ENCODE measurements at regions not wholly inside any gene's neighbourhood (a gene's known extent, or its start where the extent isn't known, plus 50 kb on each side); places are given as distances from the start of the nearest gene placed in this dataset.
"Not testable (repeated sequence)": the region's sequence is repeated elsewhere in the genome, so short reads cannot be mapped to it uniquely, and the experiment has no call there.

GRCh38 chr4:26048378-26048882 is 134.4 kb downstream of the SMIM20 start:
- DNase-seq, result no peak

GRCh38 chr4:26048950-26049349 is 134.9 kb downstream of the SMIM20 start:
- no peak for DNase-seq

- no peak for DNase-seq
Observed at GRCh38 chr4:26049447-26049846, 135.4 kb downstream of the SMIM20 start.

DNA sequence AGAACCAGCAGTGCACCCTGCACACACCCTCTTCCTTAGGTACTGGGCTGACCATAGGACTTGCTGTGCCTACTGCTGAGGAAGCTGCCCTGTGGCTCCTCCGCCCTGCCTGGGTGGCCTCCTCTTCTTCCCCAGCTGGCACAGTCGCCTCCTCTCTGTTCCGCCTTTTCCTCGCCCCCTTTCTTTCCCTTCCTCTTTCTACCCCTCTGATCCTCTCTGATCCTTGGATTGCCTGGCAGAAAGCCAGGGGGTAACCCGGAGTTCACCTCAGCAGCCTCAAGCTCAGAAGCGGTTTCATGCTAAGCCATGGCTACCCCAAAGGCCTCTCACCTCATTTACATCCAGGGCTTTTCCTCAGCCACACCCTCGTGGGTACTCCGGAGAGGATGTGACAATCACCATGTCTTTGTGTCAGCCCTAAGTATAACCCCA is 136.2 kb downstream of the SMIM20 start:
- no peak for DNase-seq

DNA sequence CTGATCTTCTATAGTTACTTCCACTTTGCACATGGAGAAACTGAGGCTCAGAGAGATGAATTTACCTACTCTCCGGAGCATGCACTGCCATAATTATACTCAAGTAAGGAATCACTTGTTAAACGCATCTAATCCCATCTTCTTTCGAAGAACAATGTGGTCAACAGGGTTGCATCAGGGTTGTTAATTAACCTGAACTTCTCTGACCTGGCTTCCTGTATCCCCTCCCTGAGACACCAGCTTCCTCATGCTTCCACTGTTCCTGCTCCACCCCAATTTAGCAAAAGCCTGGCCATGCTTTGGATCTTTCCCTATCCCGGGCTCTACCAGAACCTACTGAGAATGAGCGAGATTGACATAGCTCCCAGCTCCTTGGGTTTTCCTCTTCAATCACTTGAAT is 136.7 kb downstream of the SMIM20 start:
- no peak for DNase-seq

GRCh38 chr4:26051240-26051639 is 137.2 kb downstream of the SMIM20 start:
- no peak for DNase-seq

- no peak for DNase-seq
Observed at GRCh38 chr4:26052663-26053541, 138.9 kb downstream of the SMIM20 start.

GRCh38 chr4:26053761-26054160 is 139.7 kb downstream of the SMIM20 start:
- DNase-seq, result no peak

- no peak for DNase-seq
Observed at GRCh38 chr4:26055855-26056254, 141.8 kb downstream of the SMIM20 start.

GRCh38 chr4:26056406-26056805 is 142.4 kb downstream of the SMIM20 start:
- DNase-seq, result no peak

DNA sequence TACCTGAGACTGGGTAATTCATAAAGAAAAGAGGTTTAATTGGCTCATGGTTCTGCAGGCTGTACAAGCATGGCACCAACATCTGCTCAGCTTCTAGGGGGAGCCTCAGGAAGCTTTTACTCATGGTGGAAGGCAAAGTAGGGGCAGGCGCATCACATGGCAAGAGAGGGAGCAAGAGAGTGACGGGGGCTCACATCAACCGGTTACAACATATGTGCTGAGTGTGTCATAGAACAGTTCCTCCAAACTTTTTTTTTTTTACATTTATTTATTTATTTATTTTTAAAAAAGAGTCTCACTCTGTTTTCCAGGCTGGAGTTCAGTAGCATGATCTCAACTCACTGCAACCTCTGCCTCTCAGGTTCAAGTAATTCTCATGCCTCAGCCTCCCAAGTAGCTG is 143.8 kb downstream of the SMIM20 start:
- DNase-seq, result not testable (repeated sequence)

DNA sequence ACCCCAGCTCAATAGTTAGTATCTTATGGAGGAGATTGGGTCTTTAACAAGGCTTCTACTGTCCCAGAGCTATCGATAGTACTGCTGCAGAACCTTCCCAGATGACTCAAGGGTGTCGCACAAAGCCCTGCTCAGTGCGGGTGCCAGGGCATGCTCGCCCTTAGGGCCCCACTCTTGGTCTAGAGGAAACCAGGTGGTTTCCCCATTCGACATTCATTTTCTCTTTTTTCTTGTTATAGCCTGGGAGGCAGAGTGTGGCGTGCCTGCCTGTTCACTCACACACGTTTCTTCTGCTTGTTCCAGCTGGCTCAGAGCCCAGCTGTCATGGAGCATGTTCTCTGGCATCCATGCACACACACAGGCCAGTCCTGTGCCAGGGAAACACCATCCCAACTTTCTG is 144.5 kb downstream of the SMIM20 start:
- DNase-seq, result no peak

DNA sequence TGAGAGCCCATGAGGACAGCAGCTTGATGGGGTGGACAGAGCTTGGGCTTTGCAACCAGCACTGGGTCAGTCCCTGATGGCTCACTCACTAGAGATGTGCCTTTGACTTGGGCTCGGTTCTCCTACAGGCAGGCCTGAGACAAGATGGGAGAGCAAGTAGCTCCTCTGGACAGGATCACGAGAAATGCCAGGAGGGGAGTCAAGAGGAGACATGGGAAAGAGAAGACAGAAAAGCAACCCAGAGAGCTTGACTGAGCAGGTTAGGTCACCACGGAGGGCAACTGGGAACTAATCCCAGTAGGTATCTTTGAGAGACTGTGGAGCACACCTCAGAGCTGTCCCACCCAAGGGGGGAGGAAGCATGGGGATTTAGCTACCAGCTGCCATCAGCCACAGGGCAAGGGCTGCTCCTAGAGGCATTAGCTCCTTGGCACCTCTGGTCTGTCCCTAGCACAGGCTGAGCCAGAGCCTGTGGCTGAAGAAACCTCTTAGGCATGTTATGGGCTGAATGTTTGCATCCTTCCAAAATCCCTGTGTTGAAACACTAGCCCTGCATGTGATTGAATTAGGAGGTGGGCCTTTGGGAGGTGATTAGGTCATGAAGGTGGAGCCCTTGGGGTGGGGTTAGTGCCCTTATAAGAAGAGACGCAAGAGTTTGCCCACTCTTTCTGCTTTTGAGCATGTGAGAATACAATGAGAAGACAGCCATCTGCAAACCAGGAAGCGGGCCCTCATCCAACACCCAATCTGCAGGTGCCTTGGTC is 145.6 kb downstream of the SMIM20 start:
- no peak for DNase-seq

- DNase-seq, result no peak
Observed at GRCh38 chr4:26060286-26060685, 146.3 kb downstream of the SMIM20 start.

- DNase-seq, result no peak
Observed at GRCh38 chr4:26061248-26061986, 147.4 kb downstream of the SMIM20 start.

GRCh38 chr4:26062215-26062614 is 148.2 kb downstream of the SMIM20 start:
- DNase-seq, result no peak

GRCh38 chr4:26064009-26064408 is 150.0 kb downstream of the SMIM20 start:
- DNase-seq, result not testable (repeated sequence)

- no peak for DNase-seq
Observed at GRCh38 chr4:26065833-26066232, 151.8 kb downstream of the SMIM20 start.

DNA sequence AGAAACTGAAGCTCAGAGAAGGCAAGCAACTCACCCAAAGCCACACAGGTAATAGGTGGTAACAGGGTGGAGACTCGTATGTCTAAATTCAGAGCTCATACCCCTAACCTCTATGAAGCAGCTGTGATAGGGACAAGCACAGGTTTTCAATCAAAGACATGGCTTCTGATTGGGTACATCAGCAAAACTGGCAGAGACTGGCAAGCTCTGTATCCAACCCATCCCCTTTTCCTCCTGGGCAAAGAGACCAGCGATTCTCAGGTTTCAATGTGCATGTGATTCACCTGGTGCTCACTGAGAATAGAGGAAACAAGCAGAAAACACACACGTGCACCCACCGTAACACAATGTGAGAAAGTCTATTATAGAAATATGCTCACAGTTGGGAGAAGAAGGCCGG is 153.0 kb downstream of the SMIM20 start:
- no peak for DNase-seq

DNA sequence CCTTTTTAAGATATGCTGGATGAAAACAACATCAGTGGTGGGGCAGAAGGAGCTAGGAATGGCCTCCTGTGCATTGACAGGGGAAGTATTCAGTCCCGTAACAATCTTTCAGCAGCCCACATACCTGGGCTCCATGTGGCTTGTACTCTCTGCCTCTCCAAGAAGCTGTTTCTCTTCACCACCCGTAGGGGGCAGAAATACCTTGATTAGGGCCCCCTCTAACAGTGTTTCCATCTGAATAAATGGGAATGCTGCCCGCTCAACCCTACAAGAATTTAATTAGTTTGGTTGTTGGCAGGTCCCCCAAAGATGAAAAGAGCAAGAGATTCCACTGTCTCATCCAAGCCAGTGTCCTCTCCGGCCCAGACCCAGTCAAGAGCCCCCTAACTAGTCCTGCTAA is 155.2 kb downstream of the SMIM20 start:
- peak; percentile 9 for DNase-seq

DNA sequence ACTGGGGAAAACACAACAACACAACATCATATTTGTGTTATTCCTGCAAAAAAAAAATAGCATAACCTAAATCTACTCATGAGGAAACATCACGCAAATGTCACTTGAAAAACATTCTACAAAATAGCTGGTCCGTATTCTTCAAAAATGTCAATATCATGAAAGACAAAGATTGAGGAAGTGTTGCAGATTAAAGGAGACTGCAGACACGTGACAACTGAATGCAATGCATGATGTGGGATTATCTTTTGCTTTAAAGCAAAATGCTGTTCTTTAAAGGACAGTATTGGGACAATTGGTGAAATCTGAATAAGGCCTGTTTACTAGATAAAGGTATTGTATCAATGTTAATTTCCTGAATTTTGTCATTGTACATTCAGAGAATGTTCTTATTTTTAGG is 157.7 kb downstream of the SMIM20 start:
- no peak for DNase-seq

DNA sequence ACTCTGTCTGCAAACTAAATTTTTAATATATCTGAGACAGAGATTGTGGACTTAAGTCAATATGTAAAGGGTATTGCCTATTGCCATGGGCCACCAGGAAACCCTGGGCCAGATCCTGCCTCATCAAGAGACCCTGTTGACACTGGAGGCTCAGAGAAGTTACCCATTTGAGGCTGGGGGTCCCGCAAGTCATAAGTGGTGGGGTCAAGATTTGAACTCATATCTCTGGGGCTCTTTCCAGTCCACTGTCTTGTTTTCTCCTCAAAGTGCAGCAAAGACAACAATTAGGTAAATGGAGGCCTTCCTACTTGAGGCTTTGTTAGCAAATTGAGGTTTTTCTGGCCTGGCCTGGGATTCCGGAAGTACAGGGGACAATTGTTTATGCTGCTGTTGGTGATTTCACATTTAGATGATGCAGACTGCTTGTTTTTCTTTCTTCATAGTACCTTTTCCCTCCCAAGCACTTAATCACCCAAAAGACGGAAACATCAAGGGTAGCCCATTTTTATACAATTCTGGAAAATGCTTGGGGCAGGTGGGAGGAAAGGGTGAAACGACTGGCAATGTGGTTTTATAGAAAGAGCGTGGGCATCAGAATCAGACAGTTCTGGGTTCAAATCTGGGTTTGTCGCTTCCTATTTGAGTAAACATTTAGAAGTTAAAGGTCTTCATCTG is 160.0 kb downstream of the SMIM20 start:
- no peak for DNase-seq

Data from NCI-H748 treated with DMSO at 0.1 percent for 48 hours (cell line).